Nephron progenitor cell (in vitro differentiated cells): ENCODE measurements at regions not wholly inside any gene's neighbourhood (a gene's known extent, or its start where the extent isn't known, plus 50 kb on each side); places are given as distances from the start of the nearest gene placed in this dataset.

Experiments used
- DNase-seq: peaks from one replicate; pipeline ENCODE4 v3.0.0; 2021
- H3K27ac Mint-ChIP-seq: 2 replicates; pipeline ENCODE4 v1.8.0; 2021; ENCODE audit warnings: mild to moderate bottlenecking, moderate library complexity, mixed read lengths
- H3K27me3 Mint-ChIP-seq: 2 replicates; pipeline ENCODE4 v1.8.0; 2021; ENCODE audit warnings: mild to moderate bottlenecking, low read depth, mixed read lengths; ENCODE audit not compliant: poor library complexity
- H3K36me3 Mint-ChIP-seq: 2 replicates; pipeline ENCODE4 v1.8.0; 2021; ENCODE audit warnings: low read depth, mixed read lengths
- H3K4me1 Mint-ChIP-seq: 2 replicates; pipeline ENCODE4 v1.8.0; 2021; ENCODE audit warnings: mixed read lengths
- H3K4me3 Mint-ChIP-seq: 2 replicates; pipeline ENCODE4 v1.8.0; 2021; ENCODE audit warnings: mild to moderate bottlenecking, moderate library complexity, mixed read lengths
- H3K9me3 Mint-ChIP-seq: 2 replicates; pipeline ENCODE4 v1.8.0; 2021; ENCODE audit warnings: mild to moderate bottlenecking, moderate library complexity, mixed read lengths
- CTCF ChIP-seq: fragments of 200-600 bp; sonication (generic); IDR thresholded peaks from 2 replicates; pipeline ENCODE4 v1.5.0; 2021; ENCODE audit warnings: antibody characterized with exemption

GRCh38 chr2:144692661-144693060 lies 172.7 kb upstream of the ZEB2 start:
- no peak for TF ChIP-seq CTCF

GRCh38 chr2:144690771-144691170 lies 170.9 kb upstream of the ZEB2 start:
- no peak overlapping the region for H3K4me3 Mint-ChIP-seq
- peaks cover 18% of the 10 kb centered on the region for H3K4me1 Mint-ChIP-seq
- H3K27ac Mint-ChIP-seq = no peak overlapping the region
- no peaks in the 10 kb centered on the region for H3K27me3 Mint-ChIP-seq
- TF ChIP-seq CTCF = no peak
- no peaks in the 10 kb centered on the region for H3K9me3 Mint-ChIP-seq
- DNase-seq = no peak
- H3K36me3 Mint-ChIP-seq = no peaks in the 10 kb centered on the region

More at GRCh38 chr2:144692661-144693060, 172.7 kb upstream of the ZEB2 start:
- H3K27me3 Mint-ChIP-seq = no peaks in the 10 kb centered on the region
- H3K4me1 Mint-ChIP-seq = peaks cover 18% of the 10 kb centered on the region
- H3K36me3 Mint-ChIP-seq = no peaks in the 10 kb centered on the region
- no peaks in the 10 kb centered on the region for H3K9me3 Mint-ChIP-seq
- no peak overlapping the region for H3K27ac Mint-ChIP-seq
- DNase-seq = no peak
- no peak overlapping the region for H3K4me3 Mint-ChIP-seq

GRCh38 chr2:144686518-144687215 lies 166.7 kb upstream of the ZEB2 start:
- TF ChIP-seq CTCF = no peak
- Mint-ChIP-seq H3K9me3 (no peaks in the 10 kb centered on the region), H3K4me3 (no peak overlapping the region), H3K27me3 (no peaks in the 10 kb centered on the region), H3K4me1 (no peaks in the 10 kb centered on the region), H3K27ac (no peak overlapping the region), H3K36me3 (no peaks in the 10 kb centered on the region)
- DNase-seq = no peak

GRCh38 chr2:144683966-144684365 lies 164.0 kb upstream of the ZEB2 start:
- no peaks in the 10 kb centered on the region for H3K36me3 Mint-ChIP-seq
- H3K4me3 Mint-ChIP-seq = no peak overlapping the region
- no peaks in the 10 kb centered on the region for H3K27me3 Mint-ChIP-seq
- H3K27ac Mint-ChIP-seq = no peak overlapping the region
- no peak for TF ChIP-seq CTCF
- no peak for DNase-seq
- no peaks in the 10 kb centered on the region for H3K9me3 Mint-ChIP-seq
- no peaks in the 10 kb centered on the region for H3K4me1 Mint-ChIP-seq

- no peak for DNase-seq
- Mint-ChIP-seq H3K27ac (no peak overlapping the region), H3K4me1 (peaks cover 5% of the 10 kb centered on the region), H3K27me3 (no peaks in the 10 kb centered on the region), H3K9me3 (no peaks in the 10 kb centered on the region), H3K4me3 (no peak overlapping the region), H3K36me3 (no peaks in the 10 kb centered on the region)
- no peak for TF ChIP-seq CTCF
These were observed 163.3 kb upstream of the ZEB2 start for GRCh38 chr2:144683107-144683753.

- no peak overlapping the region for H3K27ac Mint-ChIP-seq
- H3K4me3 Mint-ChIP-seq = no peak overlapping the region
- H3K36me3 Mint-ChIP-seq = no peaks in the 10 kb centered on the region
- peaks cover 5% of the 10 kb centered on the region for H3K4me1 Mint-ChIP-seq
- H3K27me3 Mint-ChIP-seq = no peaks in the 10 kb centered on the region
- H3K9me3 Mint-ChIP-seq = no peaks in the 10 kb centered on the region
- no peak for DNase-seq
- TF ChIP-seq CTCF = no peak
These were observed 162.3 kb upstream of the ZEB2 start for GRCh38 chr2:144682248-144682647.
